ENCODE measurements at regions not wholly inside any gene's neighbourhood (a gene's known extent, or its start where the extent isn't known, plus 50 kb on each side); places are given as distances from the start of the nearest gene placed in this dataset.

DNA sequence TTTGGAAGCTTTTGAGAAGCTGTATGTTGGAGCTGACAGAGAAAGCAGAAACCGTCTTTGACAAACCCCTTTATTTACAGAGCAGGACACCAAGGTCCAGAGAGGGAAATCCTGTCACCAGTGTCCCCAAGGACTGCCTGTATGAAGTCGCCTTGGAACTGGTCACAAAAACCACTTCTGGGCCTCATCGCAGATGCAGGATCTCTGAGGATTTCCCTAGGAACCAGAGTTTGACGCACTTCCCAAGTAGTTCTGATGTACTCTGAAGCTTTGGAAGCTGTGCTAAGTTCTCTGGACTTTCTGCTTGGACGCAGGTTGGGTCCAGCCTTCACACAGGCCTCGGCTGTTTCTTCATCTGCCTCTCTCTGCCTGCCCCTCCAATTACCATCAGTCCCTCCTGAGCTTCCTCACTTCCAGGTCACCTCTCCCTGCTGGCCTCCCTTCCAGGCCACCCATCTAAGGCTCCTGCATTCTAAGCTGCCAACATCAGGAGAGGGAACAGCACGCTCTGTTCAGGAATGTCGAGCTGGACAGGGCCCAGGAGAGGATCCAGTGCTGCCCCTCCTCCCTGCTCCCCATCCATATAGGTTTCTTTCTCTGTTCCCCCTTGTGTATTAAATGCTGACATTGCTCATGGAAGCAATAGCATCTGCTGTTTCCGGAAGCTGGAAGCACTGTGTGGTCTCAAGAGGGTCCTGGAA, 270.8 kb downstream of the OPA1 start:
- peaks cover 47% of the 10 kb centered on the region for H3K27me3 Mint-ChIP-seq (ENCODE audit: low read depth)
- WGBS (ENCODE audit: extremely low coverage, insufficient read length, low lambda C conversion rate): no CpG with 5 or more reads among the region's 9 CpGs

More for the DNA sequence above, 270.8 kb downstream of the OPA1 start:
- Histone ChIP-seq H3K79me1 (ENCODE audit: insufficient read depth, low read depth, low read length, poor library complexity, severe bottlenecking) (no peaks in the 10 kb centered on the region), H3K9ac (ENCODE audit: extremely low read depth, insufficient read length, low read length) (no peak overlapping the region), H4K8ac (replicated peaks; ENCODE audit: insufficient read length, low read depth, low read length) (no peak overlapping the region), H3K4ac (ENCODE audit: low read depth, low read length) (no peak overlapping the region), H3T11ph (ENCODE audit: low read length) (no peak overlapping the region), H2AFZ (ENCODE audit: low read length) (no peak overlapping the region), H2BK20ac (ENCODE audit: low read depth, low read length, poor library complexity, severe bottlenecking) (no peak overlapping the region), H2BK12ac (ENCODE audit: insufficient read length, low read depth, low read length) (no peak overlapping the region), H3K14ac (ENCODE audit: insufficient read depth, low read length) (no peak overlapping the region), H3K18ac (ENCODE audit: insufficient read length, low read depth, low read length) (no peak overlapping the region), H4K5ac (ENCODE audit: insufficient read length, low read depth, low read length) (no peak overlapping the region), H4K20me1 (ENCODE audit: control insufficient read depth, insufficient read depth, insufficient read length) (no peaks in the 10 kb centered on the region), H2BK120ac (ENCODE audit: low read depth, low read length, poor library complexity, severe bottlenecking) (no peak overlapping the region), H2BK5ac (ENCODE audit: insufficient read length, low read length) (no peak overlapping the region), H3K56ac (ENCODE audit: insufficient read length, low read depth, low read length) (no peak overlapping the region), H3K27me3 (ENCODE audit: insufficient read depth, low read length) (no peaks in the 10 kb centered on the region; the same call in 1 of the 2 replicates), H2AK5ac (ENCODE audit: insufficient read length, low read length) (no peak overlapping the region), H3K23ac (ENCODE audit: insufficient read length, low read depth, low read length) (no peak overlapping the region), H3K4me2 (ENCODE audit: insufficient read depth, insufficient read length, low read length) (no peak overlapping the region), H4K91ac (ENCODE audit: insufficient read length, low read depth, low read length) (no peak overlapping the region), H3K4me1 (ENCODE audit: insufficient read depth, low read length) (peaks cover 2% of the 10 kb centered on the region; the same call in 1 of the 2 replicates), H2BK15ac (ENCODE audit: low read depth, low read length) (no peak overlapping the region), H3K79me2 (ENCODE audit: insufficient read depth, low read length) (no peaks in the 10 kb centered on the region), H3K23me2 (ENCODE audit: insufficient read length, low read depth, low read length, poor library complexity, severe bottlenecking) (no peaks in the 10 kb centered on the region), H3K9me3 (ENCODE audit: control insufficient read depth, low read depth, low read length) (no peaks in the 10 kb centered on the region), H3K27ac (ENCODE audit: insufficient read length, low read depth, low read length) (no peak overlapping the region)
- H3K4me1 Mint-ChIP-seq: peaks cover 9 to 26% of the 10 kb centered on the region in 2 experiments
- no peak overlapping the region for H3K27ac Mint-ChIP-seq
- peaks cover 0 to 4% (median 4%) of the 10 kb centered on the region in 3 experiments; a peak in 2 of 7 replicates for H3K36me3 Mint-ChIP-seq (ENCODE audit: insufficient read depth in 1 of 3, low read depth in 3 of 3)
- no peaks in the 10 kb centered on the region for H3K9me3 Mint-ChIP-seq
- DNase-seq: no peak
- H3K4me3 Mint-ChIP-seq: no peak overlapping the region
- TF ChIP-seq, protein P1, sequence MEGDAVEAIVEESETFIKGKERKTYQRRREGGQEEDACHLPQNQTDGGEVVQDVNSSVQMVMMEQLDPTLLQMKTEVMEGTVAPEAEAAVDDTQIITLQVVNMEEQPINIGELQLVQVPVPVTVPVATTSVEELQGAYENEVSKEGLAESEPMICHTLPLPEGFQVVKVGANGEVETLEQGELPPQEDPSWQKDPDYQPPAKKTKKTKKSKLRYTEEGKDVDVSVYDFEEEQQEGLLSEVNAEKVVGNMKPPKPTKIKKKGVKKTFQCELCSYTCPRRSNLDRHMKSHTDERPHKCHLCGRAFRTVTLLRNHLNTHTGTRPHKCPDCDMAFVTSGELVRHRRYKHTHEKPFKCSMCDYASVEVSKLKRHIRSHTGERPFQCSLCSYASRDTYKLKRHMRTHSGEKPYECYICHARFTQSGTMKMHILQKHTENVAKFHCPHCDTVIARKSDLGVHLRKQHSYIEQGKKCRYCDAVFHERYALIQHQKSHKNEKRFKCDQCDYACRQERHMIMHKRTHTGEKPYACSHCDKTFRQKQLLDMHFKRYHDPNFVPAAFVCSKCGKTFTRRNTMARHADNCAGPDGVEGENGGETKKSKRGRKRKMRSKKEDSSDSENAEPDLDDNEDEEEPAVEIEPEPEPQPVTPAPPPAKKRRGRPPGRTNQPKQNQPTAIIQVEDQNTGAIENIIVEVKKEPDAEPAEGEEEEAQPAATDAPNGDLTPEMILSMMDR (conservative IDR thresholded peaks at IDR 0.05): no peak

All from H9 (cell line).